Omental fat pad (tissue), 3 donors: ENCODE measurements at regions not wholly inside any gene's neighbourhood (a gene's known extent, or its start where the extent isn't known, plus 50 kb on each side); places are given as distances from the start of the nearest gene placed in this dataset.

ENCODE experiments used
- ATAC-seq: fragments of 150-250 bp; one replicate; pipeline ENCODE4 v1.9.1; 2016; ENCODE audit warnings: mild to moderate bottlenecking, moderate library complexity; ENCODE audit not compliant: low FRiP score
- DNase-seq: peaks from one replicate; pipeline ENCODE4 v3.0.0-alpha.2; 2019; ENCODE audit warnings: low spot score
- TF ChIP-seq, protein P1 (sequence below), 3 donors: fragments of 450-650 bp; IDR thresholded peaks; one replicate each; pipeline ENCODE4 v1.5.1; 2016 to 2017; ENCODE audit warnings: antibody characterized with exemption in 3 of 3, mild to moderate bottlenecking in 3 of 3, moderate library complexity in 2 of 3

DNA sequence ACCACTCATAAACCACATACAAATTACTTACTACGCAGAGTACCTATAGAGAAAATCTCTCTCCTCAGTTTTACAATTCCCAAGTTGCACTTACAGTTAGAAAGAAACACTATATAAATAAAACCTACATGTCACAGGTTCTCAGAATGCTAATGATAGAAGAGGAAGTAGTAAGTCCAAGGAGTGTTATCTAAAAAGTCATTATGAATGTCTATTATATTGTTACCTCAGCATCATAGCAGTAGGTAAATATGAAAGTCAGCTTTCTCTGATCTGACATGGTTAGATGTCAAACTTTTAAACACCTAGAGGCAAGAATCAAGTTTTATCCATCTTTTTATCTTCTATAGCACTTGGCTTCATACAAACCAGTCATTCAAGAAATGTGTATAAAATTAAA lies 163.2 kb upstream of the FAM241A start:
- TF ChIP-seq, protein P1, sequence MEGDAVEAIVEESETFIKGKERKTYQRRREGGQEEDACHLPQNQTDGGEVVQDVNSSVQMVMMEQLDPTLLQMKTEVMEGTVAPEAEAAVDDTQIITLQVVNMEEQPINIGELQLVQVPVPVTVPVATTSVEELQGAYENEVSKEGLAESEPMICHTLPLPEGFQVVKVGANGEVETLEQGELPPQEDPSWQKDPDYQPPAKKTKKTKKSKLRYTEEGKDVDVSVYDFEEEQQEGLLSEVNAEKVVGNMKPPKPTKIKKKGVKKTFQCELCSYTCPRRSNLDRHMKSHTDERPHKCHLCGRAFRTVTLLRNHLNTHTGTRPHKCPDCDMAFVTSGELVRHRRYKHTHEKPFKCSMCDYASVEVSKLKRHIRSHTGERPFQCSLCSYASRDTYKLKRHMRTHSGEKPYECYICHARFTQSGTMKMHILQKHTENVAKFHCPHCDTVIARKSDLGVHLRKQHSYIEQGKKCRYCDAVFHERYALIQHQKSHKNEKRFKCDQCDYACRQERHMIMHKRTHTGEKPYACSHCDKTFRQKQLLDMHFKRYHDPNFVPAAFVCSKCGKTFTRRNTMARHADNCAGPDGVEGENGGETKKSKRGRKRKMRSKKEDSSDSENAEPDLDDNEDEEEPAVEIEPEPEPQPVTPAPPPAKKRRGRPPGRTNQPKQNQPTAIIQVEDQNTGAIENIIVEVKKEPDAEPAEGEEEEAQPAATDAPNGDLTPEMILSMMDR (IDR thresholded peaks at IDR 0.05): no peak
- DNase-seq (no peak), ATAC-seq (no peak)

DNA sequence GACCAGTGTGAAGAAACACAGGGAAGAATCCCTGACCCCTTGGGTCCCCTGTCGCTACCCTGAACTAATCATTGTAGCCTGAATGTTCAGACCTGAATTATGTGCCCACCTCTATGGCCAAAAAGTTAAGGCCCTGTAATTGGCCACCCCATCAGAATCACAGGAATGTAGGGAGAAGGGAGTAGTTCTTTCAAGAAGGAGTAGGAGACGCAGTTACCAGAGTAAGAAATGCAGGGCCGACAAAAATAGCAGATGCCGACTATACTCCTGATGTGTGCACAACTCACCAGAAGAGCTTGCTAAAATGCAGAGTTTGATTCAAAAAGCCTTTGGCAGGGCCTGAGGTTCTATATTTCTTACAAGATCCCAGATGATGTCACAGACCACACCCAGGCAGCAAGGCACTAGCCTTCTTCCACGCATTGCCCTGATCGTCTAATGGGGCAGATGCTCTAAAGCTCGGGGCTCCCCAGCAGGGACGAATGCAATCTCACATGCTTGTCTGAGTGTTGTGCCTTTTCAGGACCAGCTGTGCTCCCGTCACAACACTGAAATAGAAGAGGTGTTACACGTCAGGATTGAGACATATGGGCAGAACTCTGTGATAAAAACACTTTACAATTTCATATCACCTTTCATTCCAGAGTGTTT lies 161.0 kb upstream of the FAM241A start:
- TF ChIP-seq, protein P1 (IDR thresholded peaks at IDR 0.05): no peak
- no peak for ATAC-seq
- DNase-seq: no peak

DNA sequence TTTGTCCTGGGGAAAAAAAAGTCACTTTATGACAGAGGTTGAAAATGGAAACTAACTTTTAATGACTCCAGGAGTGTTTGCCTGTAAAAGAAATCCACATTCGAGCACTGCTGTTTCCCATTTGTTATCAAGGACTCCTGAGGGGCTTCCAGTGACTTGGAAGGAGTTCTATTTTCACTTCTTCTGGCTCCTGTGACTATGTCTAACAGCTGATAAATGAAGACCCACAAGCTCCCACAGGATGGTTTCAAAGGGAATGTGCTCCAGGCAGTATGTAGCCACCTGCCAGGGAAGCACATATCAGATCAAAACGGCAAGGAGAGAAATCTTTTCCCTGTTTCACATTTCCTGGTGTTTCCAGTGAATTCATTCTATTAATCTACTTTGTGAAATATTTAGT lies 159.8 kb upstream of the FAM241A start:
- no peak for DNase-seq
- TF ChIP-seq, protein P1 (IDR thresholded peaks at IDR 0.05): no peak
- no peak for ATAC-seq

DNA sequence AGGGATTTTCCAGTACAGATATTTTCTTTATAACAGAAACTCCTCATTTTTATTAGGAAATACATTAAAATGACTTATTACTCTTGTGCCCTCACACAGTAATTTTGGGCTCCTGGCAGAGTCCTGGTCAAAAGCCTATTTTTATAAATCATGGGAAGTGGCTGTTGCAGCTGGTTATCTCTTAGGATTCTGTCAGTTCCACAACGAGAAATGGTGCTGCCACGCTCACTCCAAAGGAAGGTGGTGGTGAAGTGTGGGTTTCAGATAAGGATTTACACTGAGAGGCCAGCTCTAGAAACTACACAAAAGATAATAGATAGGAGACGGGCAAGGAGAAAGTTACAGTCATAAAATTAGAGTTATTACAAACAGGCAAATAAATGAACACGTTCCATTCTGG lies 159.2 kb upstream of the FAM241A start:
- ATAC-seq (no peak), DNase-seq (no peak)
- TF ChIP-seq, protein P1 (IDR thresholded peaks at IDR 0.05): no peak

DNA sequence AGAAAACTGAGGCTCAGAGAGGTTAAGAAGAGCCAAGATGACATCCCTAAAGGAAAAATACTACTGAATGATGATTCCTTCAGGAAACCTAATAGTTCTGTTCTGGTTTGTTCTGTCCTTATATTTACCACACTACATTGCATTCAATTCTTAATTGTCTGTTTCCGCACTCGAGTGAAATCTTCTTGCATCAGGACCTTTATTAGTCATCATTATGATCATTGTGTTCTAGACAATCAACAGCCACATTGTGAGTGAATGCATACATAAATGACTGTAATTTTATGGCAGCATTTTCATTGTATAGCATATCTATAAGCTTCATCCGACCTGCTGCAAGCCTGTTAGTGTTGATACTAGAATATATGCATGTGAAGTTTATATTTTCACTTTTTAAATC lies 156.7 kb upstream of the FAM241A start:
- ATAC-seq: no peak
- no peak for DNase-seq
- TF ChIP-seq, protein P1 (IDR thresholded peaks at IDR 0.05): no peak

DNA sequence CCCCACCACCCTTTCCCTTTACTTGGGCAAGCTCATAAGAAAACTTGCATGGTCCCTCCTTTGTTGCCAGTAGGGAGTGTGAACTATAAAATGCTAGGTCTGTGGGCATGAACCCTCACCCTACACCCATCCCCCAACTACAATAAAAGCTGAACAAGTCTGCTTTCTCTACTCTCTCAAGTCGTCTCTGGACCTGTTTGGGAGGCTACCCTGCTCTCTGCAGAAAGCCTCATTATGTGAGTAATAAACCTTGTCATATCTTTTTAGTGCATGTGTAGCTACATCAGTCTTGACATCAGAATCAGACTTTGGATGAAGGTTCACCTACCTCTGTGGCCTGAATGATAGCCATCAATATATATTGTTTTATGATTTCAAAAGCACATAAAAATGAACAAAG lies 155.4 kb upstream of the FAM241A start:
- no peak for ATAC-seq
- TF ChIP-seq, protein P1 (IDR thresholded peaks at IDR 0.05): no peak
- DNase-seq: no peak

DNA sequence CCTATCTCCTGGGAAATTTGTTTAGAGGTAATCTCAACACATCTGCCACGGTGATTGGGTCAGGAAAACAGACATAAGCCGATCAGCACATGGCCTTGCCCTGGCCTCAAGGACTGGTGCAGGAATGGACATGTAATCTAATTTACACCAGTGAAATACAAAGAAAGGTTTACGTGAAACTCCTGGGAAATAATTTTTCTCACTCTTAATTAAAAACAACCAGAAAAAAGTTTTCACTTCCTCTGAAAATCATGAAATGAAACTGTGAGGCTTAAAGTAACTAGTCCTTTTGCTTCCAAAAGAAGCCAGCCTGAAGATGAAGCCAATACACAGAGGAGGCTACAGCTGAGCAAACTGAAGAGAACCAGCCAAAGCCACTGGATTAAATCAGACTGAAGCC lies 154.1 kb upstream of the FAM241A start:
- TF ChIP-seq, protein P1 (IDR thresholded peaks at IDR 0.05): no peak
- ATAC-seq: no peak
- DNase-seq: no peak
